Activated naive CD8-positive, alpha-beta T cell treated with anti-CD3 and anti-CD28 coated beads, Interleukin-2, amount 50 U/mL, for 16 hours (primary cell): ENCODE measurements at regions not wholly inside any gene's neighbourhood (a gene's known extent, or its start where the extent isn't known, plus 50 kb on each side); places are given as distances from the start of the nearest gene placed in this dataset.
"Not testable (repeated sequence)": the region's sequence is repeated elsewhere in the genome, so short reads cannot be mapped to it uniquely, and the experiment has no call there.

Source experiments
- DNase-seq: peaks from one replicate; pipeline ENCODE4 v3.0.0-alpha.2; 2020; ENCODE audit warnings: low read depth, low spot score

- not testable (repeated sequence) for DNase-seq
Observed at GRCh38 chr1:148267066-148267465, 115.0 kb upstream of the NBPF11 start.

GRCh38 chr1:148264374-148265276 lies 112.5 kb upstream of the NBPF11 start:
- no peak for DNase-seq

GRCh38 chr1:148263906-148264255 lies 111.8 kb upstream of the NBPF11 start:
- DNase-seq, result no peak

DNA sequence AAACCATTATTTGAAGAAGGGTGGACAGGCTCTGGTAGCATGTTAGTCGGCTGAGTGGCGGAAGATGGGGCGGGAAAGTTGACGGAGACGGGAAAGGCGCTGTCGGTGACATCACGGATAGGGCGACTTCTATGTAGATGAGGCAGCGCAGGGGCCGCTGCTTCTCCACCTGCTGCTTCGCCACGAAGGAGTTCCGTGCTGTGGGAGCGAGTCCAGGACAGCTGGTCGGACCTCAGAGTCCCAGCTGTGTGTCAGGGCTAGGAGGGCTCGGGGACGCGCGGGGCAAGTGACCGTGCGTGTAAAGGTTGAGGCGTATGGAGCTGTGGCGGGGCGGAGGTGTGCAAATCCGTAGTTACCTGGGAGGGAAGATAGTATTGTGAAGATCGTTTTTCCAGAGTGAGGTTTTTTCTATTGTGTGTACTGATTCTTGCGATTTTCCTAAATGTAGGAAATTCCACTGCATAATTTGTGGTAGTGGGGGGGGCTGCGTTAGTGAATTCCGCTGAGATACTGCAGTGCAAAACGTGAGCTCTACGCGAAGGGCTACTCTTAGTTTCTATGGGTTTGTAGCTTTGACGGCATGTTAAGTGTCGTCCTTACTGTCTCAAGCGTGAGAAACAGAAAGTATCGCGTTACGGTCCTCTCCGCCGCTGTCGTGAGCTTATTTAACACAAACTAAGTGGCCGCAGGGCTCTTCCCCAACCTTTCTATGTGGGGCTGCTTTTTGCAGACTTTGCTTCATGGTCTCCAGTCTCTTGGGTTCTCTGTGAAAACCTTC lies 111.2 kb upstream of the NBPF11 start:
- peak; percentile 23 for DNase-seq

- DNase-seq, result not testable (repeated sequence)
Observed at GRCh38 chr1:148261684-148262083, 109.6 kb upstream of the NBPF11 start.

DNA sequence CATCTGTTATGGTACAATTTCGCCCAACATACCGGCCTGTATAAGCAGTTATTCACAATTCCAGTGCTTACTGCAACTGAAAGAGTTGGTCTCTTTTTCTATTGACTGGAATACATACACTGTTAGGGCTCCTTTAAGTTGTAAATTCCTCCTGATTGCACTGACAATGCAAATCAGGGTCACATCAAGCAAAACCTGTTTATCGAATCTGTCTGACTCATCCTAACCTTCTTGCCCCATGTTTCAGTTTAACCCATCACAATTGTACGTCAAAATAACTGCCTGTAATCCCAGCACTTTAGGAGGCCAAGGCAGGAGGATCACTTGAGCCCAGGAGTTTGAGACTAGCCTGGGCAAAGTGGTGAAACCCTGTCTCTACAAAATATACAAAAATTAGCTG lies 105.8 kb upstream of the NBPF11 start:
- not testable (repeated sequence) for DNase-seq

- not testable (repeated sequence) for DNase-seq
Observed at GRCh38 chr1:148254611-148255429, 102.7 kb upstream of the NBPF11 start.

- not testable (repeated sequence) for DNase-seq
Observed at GRCh38 chr1:148253808-148254207, 101.7 kb upstream of the NBPF11 start.

- DNase-seq, result not testable (repeated sequence)
Observed at GRCh38 chr1:148248798-148249197, 96.7 kb upstream of the NBPF11 start.

- DNase-seq, result not testable (repeated sequence)
Observed at GRCh38 chr1:148246258-148246861, 94.3 kb upstream of the NBPF11 start.

DNA sequence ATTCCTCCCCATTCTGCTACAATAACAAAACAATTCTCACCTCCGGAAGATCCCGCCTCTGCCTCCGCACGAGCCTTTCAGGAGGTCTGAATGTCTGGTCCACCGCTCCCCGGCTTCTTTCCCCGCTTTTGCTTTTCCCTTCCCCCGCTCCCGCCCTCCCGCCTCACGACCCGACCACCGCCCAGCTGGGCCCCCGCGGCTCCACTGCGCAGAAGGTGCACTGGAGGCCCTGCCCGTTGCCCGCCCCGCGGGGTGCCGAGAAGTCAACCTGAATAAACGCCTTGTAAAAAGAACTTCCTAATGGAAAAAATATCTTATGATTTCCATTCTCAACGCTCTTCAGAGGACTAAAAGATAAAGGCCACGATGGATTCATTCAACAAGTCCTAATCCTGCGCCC lies 93.8 kb upstream of the NBPF11 start:
- not testable (repeated sequence) for DNase-seq

GRCh38 chr1:148245443-148245842 lies 93.4 kb upstream of the NBPF11 start:
- DNase-seq, result not testable (repeated sequence)

DNA sequence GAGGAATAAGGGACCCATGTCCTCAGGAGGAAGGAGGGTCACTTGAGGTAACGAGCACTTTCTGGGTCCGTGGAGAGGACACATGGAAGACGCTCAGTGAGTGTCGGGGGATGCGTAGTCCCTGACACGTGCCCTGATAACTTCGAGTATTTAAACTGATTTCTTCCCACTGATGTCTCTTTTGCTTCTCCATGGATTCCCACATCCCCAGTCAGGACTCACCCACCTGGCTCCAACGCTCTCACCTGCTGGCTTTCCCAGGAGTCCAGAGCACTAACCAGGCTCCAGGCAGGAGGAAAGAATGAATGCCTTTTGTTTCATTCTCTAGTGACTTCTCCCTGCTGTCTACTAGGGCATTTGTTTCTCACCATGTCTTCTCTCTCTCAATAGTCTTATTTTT lies 81.2 kb upstream of the NBPF11 start:
- DNase-seq, result not testable (repeated sequence)

DNA sequence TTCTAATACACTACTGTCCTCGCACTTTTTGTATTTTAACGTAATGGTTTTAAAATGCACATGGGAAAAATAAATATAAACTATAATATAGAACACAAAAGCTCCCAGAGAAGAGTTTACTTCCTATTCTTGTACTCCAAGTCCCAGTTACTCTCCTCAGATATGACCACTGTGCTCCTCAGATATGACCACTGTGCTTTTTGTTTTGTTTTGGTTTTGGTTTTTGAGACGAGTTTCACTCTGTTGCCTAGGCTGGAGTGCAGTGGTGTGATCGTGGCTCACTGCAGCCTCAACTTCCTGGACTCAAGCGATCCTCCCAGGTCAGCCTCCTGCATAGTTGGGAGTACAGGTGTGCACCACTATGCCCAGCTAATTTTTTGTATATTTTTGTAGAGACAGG lies 76.8 kb upstream of the NBPF11 start:
- not testable (repeated sequence) for DNase-seq

DNA sequence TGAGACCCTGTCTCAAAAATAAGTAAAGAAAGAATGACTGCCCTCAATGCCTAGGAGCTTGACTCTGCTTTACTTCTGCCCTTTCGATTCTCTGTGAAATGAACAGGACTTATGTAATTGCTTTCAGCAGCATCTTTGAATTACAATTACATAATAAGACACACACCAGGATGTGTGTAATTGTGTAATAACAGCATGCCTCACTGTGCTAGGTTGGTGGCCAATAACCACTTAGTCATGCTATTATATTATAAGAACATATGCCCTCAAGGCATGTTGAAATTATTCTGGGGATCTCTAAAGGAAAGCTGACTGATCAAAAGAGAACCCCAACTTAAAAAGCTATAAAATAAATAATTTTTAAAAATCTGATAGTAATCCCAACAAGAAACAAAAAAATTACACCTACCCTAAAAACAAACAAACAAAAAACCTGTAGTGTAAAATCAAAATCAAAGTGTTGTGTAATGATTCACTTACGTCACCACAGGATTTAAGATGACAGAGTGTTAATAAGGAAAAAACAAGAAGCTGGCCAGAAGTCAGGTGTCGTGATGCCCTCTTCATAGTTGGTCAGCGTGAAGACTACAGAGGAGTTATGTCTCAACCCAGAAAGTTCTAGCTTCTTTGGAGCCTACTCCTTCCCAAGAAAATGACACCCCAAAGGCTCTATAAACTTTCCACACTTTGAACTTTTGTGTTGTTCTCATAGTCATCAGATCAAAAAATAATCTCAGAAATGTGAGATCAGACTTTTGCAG lies 70.5 kb upstream of the NBPF11 start:
- DNase-seq, result not testable (repeated sequence)

DNA sequence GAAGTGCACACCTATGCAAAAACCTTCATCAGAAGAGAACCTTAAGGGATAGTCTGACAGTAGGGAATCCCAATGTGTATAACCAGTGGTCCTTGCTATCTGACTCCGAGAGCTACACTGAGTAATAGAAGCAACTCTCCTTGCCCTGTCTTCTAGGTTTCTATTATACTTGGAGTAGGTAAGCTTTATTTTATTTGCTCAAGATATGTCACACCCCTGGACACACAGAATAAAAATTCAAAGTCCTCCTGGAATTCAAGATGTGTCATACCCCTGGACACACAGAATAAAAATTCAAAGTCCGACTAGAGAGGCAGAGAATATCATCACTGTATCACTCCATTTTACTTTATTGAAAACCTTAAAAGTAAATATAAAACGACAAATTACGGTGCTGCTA lies 69.5 kb upstream of the NBPF11 start:
- DNase-seq, result not testable (repeated sequence)

DNA sequence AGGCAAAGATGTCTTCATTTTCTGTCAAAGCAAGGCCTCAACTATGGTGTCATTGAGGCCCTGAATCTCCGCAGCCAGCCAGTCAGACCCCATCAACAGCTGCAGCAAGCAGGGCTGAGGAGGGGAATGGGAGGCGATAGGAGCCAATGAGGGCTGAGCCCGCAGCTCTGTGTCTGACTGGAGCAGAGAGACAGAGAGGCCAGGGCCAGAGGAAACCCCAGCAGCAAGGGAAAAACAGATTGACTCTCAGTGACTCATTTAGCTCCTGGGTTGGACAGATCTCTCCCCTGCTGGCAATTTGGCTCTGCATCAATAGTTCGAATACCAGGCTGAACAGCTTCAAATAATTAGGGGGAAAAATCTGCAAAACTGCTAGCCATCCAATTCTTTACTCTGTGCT lies 67.1 kb upstream of the NBPF11 start:
- DNase-seq, result not testable (repeated sequence)

GRCh38 chr1:148211191-148211590 lies 59.1 kb upstream of the NBPF11 start:
- DNase-seq, result not testable (repeated sequence)

GRCh38 chr1:148210624-148211023 lies 58.5 kb upstream of the NBPF11 start:
- not testable (repeated sequence) for DNase-seq

DNA sequence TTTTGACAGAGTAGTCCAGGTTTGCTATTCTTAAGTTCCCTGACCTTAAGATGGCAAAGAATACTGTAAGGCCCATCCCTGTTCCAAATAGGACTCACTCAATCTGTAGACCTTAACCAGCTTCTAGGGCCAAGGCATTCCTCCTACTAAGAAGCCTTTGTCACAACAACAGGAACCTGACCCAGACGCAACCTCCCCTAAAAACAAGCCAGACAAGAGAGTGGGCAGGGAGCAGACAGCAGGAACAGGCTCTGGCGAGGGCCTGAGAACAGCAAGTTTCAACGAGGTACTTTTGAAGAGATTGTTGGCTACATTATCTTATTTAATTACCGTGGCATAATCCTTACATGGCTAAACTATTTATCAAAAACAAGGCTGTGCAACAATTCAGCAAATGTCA lies 58.1 kb upstream of the NBPF11 start:
- not testable (repeated sequence) for DNase-seq

GRCh38 chr1:148202013-148202412 lies 49.9 kb upstream of the NBPF11 start:
- DNase-seq, result not testable (repeated sequence)
